HG03025 (cell line): ENCODE measurements at regions not wholly inside any gene's neighbourhood (a gene's known extent, or its start where the extent isn't known, plus 50 kb on each side); places are given as distances from the start of the nearest gene placed in this dataset.
"Not testable (repeated sequence)": the region's sequence is repeated elsewhere in the genome, so short reads cannot be mapped to it uniquely, and the experiment has no call there.

Experiments
- ATAC-seq: cut with Tn5 transposase; IDR thresholded peaks from one replicate; pipeline ENCODE4 v1.9.1; 2021; ENCODE audit warnings: mild to moderate bottlenecking, moderate library complexity; ENCODE audit not compliant: unreplicated experiment, low FRiP score

DNA sequence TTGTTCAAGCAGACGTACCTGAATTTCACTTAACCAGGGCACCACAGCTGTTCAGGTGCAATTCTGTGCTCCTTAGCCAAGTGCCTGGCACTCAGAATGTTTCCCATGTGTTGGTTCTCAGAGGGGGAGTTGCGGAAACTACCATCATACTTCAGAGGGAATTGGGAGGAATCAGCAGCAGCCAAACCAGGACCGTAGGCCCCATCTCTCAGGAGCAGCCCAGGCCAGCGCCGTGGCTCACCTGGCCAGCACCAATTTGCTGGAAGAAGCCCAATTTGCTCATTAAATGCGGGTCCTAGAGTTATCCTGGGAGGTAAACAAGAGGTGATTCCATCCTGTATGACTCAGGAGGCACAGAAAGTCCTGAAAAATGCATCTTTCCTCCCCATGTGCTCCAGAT, 435.4 kb downstream of the BRD1 start:
- no peak for ATAC-seq

DNA sequence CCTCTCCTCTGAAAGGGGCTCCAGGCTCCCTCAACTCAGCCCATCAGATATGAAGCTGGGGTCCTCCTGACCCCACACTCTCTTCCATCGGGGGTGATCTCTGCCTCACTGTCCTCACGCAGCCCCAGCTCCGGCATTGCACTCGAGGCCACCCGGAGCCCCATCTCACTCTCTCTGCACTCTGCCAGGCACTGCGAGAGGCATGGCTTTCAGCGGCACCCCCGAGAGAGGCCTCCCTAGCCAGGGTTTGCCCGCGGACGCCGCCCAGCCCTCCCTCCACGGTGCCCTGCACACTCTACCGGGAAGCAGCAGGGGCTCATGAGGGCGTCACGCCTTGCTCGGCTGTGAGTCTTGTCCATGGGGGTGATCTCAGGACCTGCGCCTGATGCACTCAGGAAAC, 436.2 kb downstream of the BRD1 start:
- ATAC-seq = no peak

DNA sequence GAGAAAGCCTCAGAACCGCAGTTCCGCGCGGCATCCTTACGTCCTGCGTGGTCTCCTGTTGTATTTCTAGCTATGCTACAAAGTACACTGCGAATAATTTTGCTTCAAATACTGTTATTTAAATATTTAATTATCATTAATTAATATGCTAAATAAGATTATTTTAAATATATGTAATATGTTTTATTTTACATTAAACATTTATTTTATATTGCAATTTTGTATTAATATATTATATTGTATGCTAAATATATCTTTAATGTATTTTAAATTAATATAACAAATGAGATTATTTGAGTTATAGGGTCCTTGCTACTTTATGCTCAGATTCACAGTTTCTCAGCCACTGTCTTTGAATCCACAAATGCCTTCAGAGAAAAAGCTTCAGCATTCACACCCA, 436.7 kb downstream of the BRD1 start:
- no peak for ATAC-seq

DNA sequence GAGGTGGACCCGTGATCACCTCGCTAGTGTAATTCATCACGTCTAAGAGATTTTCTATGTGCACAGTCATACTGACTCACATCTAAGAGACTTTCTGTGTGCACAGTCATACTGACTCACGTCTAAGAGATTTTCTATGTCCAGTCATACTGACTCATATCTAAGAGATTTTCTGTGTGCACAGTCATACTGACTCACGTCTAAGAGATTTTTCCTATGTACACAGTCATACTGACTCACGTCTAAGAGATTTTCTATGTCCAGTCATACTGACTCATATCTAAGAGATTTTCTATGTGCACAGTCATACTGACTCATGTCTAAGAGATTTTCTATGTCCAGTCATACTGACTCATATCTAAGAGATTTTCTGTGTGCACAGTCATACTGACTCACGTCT, 443.8 kb downstream of the BRD1 start:
- not testable (repeated sequence) for ATAC-seq

DNA sequence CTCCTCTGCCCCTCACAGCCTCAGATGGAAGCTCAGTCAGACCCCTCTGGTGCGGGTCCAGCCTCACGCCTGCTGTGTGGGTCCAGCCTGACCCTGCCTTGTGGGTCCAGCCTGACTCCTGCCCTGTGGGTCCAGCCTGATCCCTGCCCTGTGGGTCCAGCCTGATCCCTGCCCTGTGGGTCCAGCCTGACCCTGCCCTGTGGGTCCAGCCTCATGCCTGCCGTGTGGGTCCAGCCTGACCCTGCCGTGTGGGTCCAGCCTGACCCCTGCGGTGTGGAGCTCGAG, 445.3 kb downstream of the BRD1 start:
- no peak for ATAC-seq

DNA sequence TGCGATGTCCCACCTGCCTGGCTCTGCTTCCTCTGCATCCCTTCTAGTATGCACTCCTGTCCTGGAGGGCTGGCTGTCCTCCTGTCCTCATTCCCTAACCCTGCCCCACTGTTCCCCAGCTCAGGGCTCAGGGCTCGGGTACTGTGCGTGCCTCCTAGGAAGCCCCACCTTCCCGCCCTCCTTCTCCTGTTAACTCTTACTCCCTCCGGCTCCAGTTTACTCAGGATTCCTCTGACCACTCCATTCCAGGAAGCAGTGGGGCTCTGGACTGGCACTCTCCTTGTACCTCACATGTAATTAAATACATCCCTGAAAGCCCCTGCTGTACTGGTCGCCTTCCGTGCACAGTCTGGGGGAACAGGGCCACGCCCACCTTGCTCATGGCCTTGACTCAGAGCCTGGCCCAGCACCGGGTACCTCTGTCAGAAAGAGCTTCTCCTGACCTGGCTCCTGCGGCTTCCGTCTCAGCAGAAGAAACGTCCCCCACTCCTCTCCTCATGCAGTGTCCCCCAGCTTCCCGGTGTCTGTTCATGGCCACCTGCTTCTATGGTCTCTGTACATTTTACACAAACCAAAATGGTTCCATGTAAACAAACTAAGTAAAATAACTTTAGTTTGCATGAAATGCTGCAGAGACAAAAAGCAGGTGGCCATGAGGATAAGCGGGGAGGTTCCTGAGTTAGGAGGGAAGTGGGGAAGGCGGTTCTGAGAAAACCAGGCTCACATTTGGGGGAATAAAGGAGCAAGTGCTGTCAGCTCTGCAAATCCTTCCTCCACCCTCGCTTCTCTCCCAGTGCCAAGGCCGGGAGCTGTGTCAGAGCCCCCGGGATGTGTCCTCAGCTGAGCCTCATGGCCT, 445.9 kb downstream of the BRD1 start:
- ATAC-seq = no peak

DNA sequence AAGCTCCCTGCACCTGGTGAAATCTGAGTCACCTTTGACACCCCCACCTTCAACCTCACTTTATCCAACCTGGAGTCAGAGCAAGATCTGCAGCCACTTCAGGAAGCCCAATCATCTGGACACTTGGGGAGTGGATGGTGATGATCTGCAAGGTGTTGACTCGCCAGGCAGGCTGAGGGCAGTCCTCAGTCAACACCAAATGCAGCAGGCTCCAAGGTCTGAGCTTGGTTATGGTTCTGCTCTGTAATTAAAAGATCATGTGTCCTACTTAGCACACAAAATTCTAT, 446.9 kb downstream of the BRD1 start:
- no peak for ATAC-seq

DNA sequence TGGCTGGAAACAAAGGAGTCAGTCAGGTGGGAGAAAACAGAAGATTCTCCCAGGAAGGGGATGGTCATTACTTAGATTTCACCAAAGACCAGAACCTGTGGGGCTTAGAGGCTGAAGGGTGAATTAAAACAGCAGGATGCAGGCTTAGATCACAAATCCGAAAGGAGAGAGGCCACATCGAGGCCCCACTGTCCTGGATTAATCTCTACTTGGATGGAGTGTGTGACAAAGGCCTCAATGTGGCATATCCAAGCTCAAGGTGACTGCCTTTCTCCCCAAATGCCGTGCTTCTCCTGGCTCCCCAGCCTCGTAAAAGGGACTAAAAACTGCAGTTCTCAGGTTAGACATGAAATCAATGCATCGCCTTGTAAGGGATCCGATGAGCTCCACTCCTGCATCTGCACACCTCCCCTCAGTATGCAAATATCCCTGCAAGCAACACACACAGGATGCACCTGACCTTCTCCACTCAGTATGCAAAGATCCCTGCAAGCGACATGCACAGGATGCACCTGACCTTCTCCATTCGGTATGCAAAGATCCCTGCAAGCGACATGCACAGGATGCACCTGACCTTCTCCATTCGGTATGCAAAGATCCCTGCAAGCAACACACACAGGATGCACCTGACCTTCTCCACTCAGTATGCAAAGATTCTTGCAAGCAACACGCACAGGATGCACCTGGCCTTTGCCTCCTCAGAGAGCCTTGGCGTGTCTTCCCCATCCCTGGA, 447.4 kb downstream of the BRD1 start:
- no peak for ATAC-seq

DNA sequence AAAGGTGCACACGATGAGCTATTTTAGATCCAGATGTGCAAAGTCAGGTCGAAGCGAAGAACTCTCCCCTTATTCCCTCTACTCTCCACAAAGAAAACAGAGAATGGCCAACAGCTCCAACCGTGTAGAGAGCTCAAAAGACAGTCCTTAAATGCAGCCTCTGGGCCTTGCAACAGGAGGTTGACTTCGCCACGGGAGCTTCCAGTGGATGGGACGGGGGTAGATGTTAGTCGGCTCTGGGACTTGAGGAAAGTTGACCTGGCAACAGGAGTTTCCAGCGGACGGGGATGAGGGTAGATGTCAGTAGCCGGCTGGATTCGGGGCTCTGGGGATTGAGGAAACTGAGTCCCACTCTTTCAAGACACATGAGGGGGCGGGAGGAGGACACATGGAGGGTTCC, 450.4 kb downstream of the BRD1 start:
- no peak for ATAC-seq

DNA sequence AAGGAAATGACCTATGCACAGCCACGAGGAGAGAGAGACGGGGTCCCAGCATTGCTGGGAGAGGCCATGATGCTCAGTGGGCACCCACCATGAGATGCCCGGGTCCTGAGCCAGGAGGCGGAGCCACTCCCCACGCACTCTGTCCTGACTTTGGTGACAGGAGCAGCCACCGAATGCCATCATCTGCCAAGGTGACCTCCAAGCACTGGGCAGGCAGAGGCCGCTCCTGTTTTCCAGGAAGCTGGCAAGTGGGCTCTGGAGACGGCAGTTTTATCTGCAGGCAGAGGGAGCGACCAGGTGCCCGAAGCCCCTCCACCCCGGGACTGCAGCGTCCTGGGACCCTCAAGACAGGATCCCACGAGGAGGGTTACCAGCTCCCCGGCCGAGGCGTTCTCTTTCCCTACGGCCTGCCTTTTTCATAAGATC, 453.9 kb downstream of the BRD1 start:
- no peak for ATAC-seq

DNA sequence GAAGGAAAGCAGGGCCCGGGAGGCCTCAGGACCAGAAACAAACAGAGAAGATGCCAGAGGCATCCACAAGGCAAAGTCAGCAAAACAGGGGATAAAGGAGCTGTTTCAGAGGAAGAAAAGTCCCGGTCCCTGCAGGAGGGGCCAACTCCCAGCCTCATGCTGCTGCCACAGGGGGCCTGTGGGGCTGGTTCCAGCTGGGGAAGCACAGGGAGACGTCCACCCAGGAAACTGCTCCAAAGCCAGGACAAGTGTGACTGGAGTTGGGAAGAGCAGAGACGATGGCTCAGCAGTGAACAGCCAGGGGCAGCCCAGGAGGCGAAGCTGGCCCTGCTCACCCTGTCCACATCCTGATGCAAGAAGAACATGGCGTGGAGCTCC, 454.4 kb downstream of the BRD1 start:
- ATAC-seq = no peak

DNA sequence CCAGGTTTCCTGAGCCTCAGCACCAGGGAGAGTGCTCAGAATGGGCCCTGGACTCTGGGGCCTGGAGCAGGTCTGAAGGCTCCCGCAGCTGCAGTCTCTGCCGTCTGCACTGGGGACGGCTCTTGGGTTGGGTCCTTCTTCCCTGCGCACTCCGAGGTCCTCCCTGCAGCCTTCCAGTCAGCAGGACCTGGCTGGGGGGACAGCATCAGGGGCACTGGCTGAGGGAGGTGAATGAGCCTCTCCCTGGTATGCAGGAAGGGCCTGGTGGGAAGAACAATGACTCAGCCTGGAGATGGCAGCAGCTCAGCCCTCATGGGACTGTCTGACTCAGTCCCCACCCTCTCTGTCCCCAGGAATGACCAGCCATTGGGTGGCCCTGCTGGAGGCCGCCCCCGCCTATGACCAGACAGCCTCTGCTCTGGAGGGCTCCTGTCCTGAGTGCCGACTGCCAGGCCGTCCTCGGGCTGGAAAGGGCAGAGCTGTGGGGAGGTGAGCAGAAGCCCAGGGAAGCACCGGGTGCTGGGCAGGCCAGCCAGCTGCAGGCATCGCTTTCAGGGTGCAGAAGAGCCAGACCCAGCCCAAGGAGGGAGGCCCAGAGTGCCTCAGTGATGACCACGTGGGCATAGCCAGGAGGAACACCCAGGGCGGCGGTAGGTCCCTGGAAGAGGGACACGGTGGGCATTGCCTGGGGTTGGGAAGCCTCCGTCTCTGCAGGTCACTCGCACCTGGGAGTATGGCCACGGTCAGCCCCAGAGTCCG, 455.0 kb downstream of the BRD1 start:
- ATAC-seq = no peak

DNA sequence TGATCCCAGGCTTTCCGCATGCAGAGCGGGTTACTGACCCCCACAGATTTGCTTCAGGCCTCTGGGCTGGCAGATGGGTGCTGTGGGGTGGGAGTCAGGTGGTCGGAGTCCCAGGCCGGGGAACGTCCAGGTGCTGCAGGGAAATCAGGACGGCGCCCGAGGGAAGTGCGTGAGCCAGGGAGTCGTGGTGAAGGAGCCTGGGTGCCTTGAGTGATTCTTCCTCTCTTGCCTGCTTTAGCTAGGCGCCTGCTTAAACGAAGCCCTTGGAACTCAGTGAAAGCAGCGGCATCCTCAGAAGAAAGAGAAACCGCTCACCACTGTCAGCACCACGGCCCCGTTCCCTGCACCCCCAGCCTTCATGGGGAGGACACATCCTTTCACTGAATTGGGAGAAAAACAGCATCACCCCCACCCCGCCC, 455.6 kb downstream of the BRD1 start:
- no peak for ATAC-seq

DNA sequence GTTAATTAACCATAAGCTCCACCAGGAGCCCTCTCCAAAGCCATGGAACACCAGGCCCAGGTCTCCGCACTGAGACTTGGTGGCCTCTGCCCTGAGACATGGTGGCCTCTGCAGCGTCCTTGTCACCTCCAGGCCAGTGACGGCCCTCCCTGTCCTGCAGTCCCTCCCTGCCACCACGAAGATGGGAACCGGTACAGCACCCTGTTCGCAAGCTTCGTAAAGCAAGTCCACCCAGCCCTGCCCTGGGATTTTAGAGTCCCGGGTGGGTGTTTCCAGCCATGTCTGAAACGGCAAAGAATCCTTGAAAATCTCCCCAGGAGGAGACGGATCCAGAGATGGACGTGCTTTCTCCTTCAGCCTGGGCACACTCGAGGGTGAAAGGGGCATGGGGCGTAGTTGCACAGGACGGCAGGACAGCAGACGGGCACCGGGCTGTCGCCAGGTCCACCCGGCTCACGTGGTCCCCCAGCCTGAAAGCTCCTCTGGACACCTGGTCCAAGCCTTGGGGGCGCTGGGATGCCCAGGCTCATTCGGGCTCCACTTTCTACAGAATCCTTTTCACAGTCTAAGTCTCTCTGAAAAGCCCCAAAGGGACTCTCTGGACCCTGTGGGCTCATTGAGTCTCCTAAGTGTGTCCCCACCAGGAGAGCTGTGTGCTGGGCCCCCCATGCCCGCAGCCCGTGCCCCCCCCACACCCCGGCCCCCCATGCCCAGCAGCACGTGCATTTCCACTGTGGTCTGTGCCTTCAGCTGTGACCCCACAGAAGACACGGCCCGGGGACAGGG, 456.2 kb downstream of the BRD1 start:
- no peak for ATAC-seq

DNA sequence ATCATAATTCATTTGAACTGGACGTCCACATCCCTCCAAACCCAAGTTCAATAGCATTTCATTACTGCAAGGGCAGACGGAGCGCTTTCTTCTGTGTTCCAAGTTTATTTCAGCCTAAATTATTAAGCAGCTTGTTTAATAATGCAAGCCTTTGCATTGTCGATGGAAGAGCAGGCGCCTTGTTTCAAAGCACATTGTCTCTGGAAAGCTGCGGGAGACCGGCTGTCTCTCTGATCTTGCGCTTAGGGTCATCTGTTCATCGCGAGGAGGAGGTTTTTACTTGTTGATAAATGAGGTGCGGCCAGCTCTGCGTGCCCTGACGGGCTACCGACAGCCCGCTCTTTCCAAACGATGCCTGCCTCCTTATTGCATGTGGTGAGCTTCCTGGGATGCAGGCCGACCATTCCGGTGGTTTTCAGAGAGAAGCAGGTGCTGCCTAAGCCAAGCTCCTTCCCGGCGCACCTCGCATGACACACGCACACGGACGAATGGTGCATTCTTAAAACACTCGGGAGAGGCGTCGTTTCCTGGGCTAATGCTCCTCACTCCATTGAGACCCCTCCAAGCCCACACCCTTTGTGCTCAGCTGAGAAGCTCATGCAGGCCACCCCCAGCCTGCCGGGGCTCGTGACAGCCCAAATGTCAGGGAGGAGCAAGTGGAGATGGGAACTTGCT, 456.9 kb downstream of the BRD1 start:
- no peak for ATAC-seq

DNA sequence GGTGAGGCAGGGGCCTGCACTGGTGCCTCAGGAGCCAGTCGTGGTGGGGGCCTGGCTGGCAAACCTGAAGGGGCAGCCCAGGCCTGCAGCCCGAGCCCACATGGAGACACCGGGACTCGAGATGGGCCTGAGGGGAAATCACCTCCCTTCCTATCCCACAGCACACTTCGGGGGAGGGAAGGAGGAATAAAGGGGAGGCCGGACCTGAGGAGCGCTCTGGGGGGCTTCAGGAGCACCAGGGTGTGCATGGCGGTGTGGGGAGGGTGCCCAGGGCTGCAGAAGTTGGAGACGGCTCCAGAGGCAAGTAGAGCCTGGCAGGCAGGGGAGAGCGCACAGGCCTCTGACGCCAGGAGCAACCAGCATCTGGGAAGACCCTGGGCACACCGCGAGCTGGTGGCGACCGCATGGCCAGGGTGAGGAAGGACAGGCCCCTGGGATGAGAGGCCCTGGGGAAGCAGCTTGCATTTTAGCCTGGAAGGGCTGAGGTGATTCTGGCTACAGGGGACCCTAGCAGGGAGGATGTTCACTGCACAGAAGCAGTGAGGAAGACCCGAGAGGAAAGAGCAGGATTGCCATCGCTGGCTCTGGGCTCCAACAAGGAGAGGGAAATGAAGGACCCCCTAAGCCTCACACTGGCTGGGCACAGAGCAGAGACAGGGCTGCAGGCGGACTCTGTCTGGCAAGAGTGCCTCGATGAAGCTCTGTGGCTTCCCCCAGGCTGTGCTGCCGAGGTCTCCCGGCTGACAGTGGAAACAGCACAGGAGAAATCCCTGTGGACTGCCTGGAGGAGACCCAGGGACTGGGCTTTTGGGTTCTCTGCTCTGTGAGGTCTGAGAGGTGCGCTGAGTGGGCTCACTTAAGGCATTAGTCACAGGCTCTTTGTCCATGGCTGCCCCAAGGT, 457.7 kb downstream of the BRD1 start:
- no peak for ATAC-seq

DNA sequence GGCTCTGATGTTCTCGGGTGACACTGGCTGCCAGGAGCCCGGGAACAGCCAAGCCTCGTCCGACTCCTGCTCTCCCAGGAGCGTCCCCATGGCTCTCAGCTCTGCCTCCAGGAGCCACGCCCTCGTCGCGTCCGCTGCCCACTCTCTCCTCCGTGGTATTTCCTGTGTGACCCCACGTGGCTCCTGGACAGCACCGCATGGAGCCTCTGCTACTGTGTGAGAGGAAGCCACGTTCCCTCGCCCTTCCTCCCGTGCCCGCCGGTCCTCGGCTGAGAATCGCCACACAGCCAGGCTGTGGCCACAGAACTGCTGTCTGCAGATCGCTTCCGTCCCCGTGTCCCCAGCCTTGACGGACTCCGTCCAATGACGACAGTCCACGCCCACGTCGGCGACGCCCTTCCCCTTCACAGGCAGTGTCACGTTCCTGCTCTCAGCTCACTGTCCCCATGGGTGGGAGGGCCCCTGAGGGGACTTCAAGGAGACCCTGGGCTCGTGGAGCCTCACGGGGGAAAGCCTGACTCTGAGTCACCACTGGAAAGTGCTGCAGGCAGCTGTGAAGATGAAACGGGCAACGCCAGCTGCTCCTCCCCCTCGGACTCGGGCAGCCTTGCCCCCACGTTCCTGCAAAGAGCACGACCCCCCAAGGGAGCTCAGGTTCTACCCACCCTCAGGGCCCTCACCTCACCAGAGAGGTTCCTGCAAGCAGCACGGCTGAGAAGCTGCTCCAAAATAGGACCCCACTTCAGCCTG, 458.5 kb downstream of the BRD1 start:
- no peak for ATAC-seq

DNA sequence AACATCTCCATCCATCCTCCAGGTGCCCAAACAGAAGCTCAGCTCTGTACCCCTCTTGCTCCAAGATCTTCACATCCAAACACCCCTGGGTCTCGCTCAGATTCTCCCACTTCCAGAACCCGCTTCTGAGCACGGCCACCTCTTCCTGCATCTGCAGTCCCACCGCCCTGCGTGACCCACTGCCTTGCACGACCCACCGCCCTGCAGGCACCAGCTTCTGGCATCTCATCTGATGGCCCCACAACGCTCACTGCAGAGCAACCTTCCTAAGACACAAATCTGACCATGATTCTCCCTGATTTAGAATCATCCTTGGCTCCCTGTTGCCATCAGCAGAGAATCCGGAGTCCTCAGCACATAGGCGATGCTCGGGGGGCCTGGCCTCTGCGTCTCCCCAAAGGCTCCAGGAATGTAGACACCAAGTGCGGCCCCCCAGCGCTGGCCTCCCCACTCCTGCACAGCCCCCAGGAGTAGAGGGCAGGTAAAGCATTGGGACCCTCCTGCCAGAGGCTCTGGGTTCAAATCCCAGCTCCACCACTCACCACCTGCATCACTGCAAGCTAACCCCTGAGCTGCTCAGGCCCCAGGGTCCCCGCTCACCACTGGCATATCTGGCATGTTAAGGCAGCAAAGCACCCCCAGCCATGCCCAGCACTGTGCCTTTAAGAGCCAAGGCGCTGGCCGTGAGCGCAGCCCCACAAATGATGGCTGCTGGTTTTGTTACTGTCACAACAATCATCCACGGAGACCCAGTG, 459.3 kb downstream of the BRD1 start:
- ATAC-seq = no peak
